HG03354 (cell line): ENCODE measurements at regions not wholly inside any gene's neighbourhood (a gene's known extent, or its start where the extent isn't known, plus 50 kb on each side); places are given as distances from the start of the nearest gene placed in this dataset.
"Not testable (repeated sequence)": the region's sequence is repeated elsewhere in the genome, so short reads cannot be mapped to it uniquely, and the experiment has no call there.

Experiments used
- ATAC-seq: cut with Tn5 transposase; IDR thresholded peaks from one replicate; pipeline ENCODE4 v1.9.1; 2021; ENCODE audit warnings: mild to moderate bottlenecking; ENCODE audit not compliant: unreplicated experiment, poor library complexity, severe bottlenecking

- not testable (repeated sequence) for ATAC-seq
Observed at GRCh38 chr1:14361005-14361404, 237.5 kb upstream of the KAZN start.

DNA sequence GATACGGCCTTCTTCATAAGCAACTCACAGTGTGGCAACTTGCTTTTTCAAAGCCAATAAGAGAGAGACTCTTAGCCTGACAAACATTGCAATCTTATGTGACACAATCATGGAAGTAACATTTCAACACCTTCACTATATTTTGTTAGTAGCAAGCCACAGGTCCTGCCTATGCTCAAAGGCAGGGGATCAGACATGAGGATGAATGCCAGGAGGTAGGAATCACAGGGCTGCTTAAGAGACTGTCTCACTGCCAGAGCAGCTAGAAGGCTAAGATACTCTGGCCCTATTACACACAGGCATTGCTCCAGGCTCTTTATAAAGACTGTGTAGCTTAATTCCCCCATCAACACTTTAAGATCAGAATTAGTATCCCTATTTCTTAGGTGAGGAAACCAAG lies 236.2 kb upstream of the KAZN start:
- ATAC-seq: no peak

DNA sequence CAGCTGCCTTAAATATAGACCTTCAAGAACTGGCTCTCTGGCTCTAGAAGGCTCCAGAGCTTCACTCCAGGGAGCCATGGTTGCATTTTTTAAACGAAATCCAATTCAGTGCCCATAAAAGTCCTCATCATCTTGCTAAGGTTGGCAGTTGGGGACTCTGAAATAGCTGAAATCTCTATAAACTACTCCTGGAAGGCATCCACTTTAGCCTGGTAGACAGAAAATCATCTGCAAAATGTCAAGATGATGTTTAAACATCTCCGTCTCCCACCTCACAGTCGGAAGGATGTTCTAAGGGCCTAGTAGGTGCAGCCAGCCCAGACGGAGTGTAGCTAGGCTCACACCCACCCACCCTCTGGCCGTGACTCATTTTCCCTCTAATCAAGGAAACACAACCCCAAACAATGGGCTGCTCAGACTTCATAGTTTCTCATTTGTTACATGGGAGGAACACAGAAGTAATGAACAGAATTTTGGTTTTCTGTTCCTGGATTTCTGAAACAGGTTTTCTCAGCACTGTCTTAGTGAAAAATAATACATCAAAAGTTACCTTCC lies 235.4 kb upstream of the KAZN start:
- no peak for ATAC-seq

GRCh38 chr1:14363707-14364413 lies 234.6 kb upstream of the KAZN start:
- ATAC-seq: no peak

DNA sequence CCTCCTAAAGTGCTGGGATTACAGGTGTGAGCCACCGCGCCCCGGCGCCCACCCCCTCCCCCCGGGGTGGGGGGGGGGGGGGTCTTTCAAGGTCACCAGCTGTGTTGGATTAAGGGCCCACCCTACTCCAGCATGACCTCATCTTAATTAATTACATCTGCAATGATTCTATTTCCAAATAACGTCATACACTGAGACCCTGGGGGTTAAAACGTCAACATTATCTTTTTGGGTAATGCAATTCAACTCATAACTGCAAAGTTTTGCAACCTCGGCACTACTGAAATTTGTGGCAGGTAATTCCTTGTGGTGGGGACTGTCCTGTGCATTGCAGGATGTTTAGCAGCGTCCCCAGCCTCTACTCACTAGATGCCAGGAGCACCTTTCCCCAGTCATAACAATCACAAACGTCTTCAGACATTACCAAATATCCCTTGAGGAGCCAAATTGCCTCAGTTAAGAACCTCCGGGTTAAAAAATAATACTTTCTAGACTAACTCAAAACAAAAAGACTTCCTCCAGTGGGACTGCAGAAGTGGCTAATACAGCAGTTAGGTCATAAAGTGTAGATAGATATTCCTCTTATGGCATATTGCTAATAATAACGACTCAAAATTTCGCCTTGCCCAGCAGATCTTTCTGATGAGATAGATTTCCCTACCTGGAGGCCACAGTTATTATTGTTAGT lies 233.0 kb upstream of the KAZN start:
- ATAC-seq: no peak

DNA sequence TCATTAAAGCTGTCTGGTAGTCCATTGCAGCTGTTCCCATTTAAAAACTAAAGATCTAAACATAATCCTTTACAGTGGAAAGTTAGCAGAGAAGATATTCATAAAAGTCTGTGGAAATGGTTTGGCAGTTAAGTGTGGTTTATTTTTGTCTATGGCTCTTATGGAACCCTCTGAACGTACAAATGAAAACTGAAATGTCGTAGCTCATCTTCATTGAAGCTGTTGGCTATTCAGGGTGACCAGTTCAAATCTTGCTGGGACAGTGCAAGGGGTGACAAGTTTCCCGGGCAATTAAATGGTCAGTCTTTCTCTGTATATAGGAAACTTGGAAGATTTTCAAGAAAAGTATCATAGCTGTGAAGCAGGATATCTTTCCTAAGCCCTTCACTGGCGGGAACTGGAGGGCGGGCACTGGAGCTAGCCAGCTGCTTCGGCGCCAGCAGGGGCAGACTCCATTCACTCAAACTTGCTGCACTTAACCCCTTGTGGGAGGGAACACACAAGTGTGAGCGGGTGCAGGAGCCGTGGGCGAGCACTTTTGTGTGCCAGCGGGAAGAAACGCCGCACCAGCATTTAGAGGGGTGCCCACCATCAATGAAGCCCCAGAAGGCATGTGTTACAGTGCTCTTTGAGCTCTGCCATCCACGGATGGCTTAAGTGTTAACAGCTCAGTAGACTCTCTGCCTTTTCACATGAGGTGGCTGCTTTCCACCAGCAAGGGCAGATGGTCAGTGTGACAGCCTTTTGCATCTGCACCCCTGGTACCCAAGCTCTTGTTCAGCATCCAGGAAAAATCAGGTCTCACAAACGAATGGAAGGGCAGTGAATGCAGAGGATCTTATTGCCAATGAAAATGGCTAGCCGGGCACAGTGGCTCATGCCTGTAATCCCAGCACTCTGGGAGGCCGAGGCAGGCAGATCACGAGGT lies 232.1 kb upstream of the KAZN start:
- no peak for ATAC-seq

DNA sequence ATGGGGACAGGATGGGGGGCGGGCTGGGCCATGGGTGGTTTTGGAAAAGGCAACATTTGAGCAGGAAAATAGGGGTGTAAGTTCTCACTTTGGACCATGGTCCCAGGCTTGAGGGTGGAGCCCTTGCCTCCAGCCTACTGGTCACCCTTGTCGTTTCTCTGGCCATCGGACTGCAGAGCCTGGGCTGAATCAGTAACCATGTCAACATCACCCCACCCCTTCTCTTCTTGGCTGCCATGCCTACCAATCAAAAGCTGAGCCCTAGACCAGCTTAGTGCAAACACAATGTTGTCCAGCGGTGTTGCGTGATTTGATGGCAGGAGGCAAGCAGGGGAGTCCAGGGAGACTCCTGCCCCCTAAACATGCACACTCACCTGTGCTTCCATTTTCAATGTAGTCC lies 231.0 kb upstream of the KAZN start:
- no peak for ATAC-seq

DNA sequence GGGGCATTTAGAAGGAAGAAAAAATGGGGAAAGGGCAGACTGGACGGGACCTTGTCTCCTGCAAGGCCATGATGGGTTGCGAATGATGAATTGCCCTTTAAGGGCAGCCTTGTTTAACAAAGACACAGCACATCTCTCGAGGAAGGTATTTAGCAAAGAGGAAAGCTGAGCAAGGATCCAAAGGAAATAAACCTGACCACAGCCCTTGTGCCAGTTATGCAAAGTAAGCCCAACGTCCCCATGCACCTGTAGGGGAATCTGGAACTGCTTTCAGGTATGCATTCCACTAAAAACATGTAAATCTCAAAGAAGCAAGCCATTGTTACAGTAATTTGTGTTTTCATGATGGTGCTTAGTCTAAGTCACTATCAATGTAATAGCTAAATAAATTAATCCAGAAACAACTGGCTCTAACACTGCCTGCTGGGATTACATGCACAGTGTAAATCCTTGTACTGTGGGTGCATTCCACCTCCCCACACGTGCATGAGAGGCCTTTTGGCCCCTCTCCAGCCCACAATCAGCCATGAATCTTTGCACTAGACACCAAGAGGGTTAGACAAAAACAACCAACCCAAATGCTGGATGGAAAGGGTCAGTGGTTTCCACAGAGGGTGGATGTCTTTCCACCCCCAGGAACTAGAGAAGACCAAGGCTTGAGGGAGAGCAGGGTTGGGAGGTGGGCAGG lies 228.8 kb upstream of the KAZN start:
- no peak for ATAC-seq

- ATAC-seq: no peak
Observed at GRCh38 chr1:14371771-14372497, 226.6 kb upstream of the KAZN start.

GRCh38 chr1:14372526-14372925 lies 226.0 kb upstream of the KAZN start:
- no peak for ATAC-seq

DNA sequence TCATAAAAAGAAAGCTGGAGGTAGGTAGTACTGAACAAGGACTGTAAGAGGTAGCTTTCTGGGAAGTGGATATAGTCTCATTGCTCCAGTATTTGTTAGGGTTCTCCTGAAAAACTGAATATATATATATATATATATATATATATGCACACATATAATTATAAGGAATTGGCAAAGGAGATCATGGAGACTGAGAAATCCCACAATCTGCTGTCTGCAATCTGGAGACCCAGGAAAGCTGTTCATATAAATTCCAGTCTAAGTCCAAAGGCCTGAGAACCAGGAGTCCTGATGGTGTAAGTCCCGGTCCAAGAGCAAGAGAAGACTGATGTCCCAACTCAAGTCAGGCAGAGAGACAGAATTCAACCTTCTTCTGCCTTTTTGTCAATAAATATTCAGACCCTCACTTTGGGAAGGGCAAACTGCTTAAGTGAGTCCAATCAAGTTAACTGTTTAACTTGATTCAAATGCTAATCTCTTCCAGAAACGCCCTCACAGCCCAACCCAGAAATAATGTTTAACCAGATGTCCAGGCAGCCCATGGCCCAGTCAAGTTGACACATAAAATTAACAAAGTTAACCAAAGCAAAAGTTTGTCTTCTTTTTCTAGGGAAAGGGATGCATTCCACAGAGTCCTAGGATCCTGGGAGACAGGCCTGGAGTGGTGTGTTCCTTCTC lies 225.3 kb upstream of the KAZN start:
- ATAC-seq: no peak

- no peak for ATAC-seq
Observed at GRCh38 chr1:14375226-14375625, 223.3 kb upstream of the KAZN start.

- no peak for ATAC-seq
Observed at GRCh38 chr1:14377386-14377785, 221.1 kb upstream of the KAZN start.

GRCh38 chr1:14380408-14380807 lies 218.1 kb upstream of the KAZN start:
- no peak for ATAC-seq

GRCh38 chr1:14390816-14391215 lies 207.7 kb upstream of the KAZN start:
- no peak for ATAC-seq

- ATAC-seq: no peak
Observed at GRCh38 chr1:14392161-14392858, 206.2 kb upstream of the KAZN start.

- no peak for ATAC-seq
Observed at GRCh38 chr1:14392859-14393365, 205.6 kb upstream of the KAZN start.

DNA sequence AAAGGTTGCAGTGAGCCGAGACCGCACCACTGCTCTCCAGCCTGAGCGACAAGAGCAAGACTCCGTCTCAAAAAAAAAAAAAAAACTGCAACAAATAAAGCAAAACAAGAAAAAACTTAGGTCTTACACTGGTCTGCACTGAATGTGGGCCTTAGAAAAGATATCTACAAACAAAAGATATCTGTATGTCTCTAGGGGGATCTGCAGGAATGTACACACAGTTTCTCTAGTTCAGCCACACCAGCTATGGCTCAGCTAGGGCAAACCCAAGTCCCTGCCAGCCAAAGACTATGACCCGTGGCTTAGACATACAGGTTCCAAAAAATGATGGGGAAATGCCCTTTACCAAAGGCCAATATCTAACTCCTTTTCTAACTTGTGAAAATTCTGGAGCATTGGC lies 202.4 kb upstream of the KAZN start:
- no peak for ATAC-seq
